A549 (cell line): ENCODE measurements at regions not wholly inside any gene's neighbourhood (a gene's known extent, or its start where the extent isn't known, plus 50 kb on each side); places are given as distances from the start of the nearest gene placed in this dataset.
"Not testable (repeated sequence)": the region's sequence is repeated elsewhere in the genome, so short reads cannot be mapped to it uniquely, and the experiment has no call there.

Source experiments
- FOSL2 ChIP-seq, 2 experiments: fragments of 450-650 bp in 1 of 2; fragments of >200 bp in 1 of 2; sonication (Bioruptor Twin) in 1 of 2; formaldehyde crosslinking; IDR thresholded peaks; 2 replicates each; pipeline versions ENCODE4 v1.5.0 to v1.6.1; 2016 to 2020; ENCODE audit warnings: mild to moderate bottlenecking in 1 of 2, moderate library complexity in 1 of 2
- POLR2AphosphoS2 ChIP-seq: conservative IDR thresholded peaks from 2 replicates; pipeline ENCODE4 v1.6.1; 2012; ENCODE audit warnings: low read length, improper control_type of control experiment, inconsistent platforms

DNA sequence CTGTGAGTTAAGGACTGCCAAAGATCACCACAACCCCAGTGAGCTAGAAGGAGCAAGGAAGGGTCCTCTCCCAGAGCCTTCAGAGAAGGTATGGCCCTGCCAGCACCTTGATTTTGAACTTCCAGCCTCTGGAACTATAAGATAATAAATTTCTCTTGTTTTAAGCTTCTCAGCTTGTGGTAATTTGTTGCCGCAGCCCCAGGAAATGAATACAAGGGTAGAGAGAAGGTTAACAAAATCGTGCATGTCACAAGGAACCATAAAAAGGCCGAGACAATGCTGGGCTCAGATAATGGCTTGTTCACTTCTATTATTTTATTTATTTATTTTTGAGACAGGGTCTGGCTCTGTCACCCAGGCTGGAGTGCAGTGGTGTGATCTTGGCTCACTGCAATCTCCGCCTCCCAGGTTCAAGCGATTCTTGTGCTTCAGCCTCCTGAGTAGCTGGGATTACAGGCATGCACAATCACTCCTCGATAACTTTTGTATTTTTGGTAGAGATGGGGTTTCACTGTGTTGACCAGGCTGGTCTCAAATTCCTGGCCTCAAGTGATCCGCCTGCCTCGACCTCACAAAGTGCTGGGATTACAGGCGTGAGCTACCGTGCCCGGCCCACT lies 71.5 kb downstream of the WSB1 start:
- not testable (repeated sequence) for TF ChIP-seq POLR2AphosphoS2; FOSL2 (IDR thresholded peaks at IDR 0.05); FOSL2 (CRISPR knock-in tag; IDR thresholded peaks at IDR 0.05)
